Glutamatergic neuron (in vitro differentiated cells): ENCODE measurements at regions not wholly inside any gene's neighbourhood (a gene's known extent, or its start where the extent isn't known, plus 50 kb on each side); places are given as distances from the start of the nearest gene placed in this dataset.

ENCODE experiments used
- DNase-seq: peaks from one replicate; pipeline ENCODE4 v3.0.0; 2022
- H3K27ac Mint-ChIP-seq: one replicate; pipeline ENCODE4 v1.8.0; 2020; ENCODE audit warnings: mild to moderate bottlenecking, mixed read lengths, inconsistent platforms; ENCODE audit not compliant: unreplicated experiment
- H3K27me3 Mint-ChIP-seq: one replicate; pipeline ENCODE4 v1.8.0; 2020; ENCODE audit warnings: mild to moderate bottlenecking, moderate library complexity, mixed read lengths, inconsistent platforms; ENCODE audit not compliant: unreplicated experiment
- H3K36me3 Mint-ChIP-seq: one replicate; pipeline ENCODE4 v1.8.0; 2020; ENCODE audit warnings: mild to moderate bottlenecking, mixed read lengths, inconsistent platforms; ENCODE audit not compliant: unreplicated experiment
- H3K4me1 Mint-ChIP-seq: one replicate; pipeline ENCODE4 v1.8.0; 2020; ENCODE audit warnings: mild to moderate bottlenecking, low read depth, mixed read lengths, inconsistent platforms; ENCODE audit not compliant: unreplicated experiment
- H3K4me3 Mint-ChIP-seq: one replicate; pipeline ENCODE4 v1.8.0; 2020; ENCODE audit warnings: mild to moderate bottlenecking, mixed read lengths, inconsistent platforms; ENCODE audit not compliant: unreplicated experiment
- H3K9me3 Mint-ChIP-seq: one replicate; pipeline ENCODE4 v1.8.0; 2020; ENCODE audit warnings: mild to moderate bottlenecking, moderate library complexity, mixed read lengths, inconsistent platforms; ENCODE audit not compliant: unreplicated experiment
- CTCF ChIP-seq: fragments of 200-600 bp; sonication (generic); IDR thresholded peaks from one replicate; pipeline ENCODE4 v1.5.0; 2021; ENCODE audit not compliant: partially characterized antibody, unreplicated experiment

GRCh38 chr7:24407965-24408364 lies 124.0 kb downstream of the NPY start:
- no peaks in the 10 kb centered on the region for H3K4me1 Mint-ChIP-seq
- DNase-seq, result no peak
- no peak overlapping the region for H3K4me3 Mint-ChIP-seq
- H3K36me3 Mint-ChIP-seq, result no peaks in the 10 kb centered on the region
- no peak for TF ChIP-seq CTCF
- peaks cover 2% of the 10 kb centered on the region for H3K27me3 Mint-ChIP-seq
- H3K27ac Mint-ChIP-seq, result no peak overlapping the region
- peaks cover 1% of the 10 kb centered on the region for H3K9me3 Mint-ChIP-seq

- Mint-ChIP-seq H3K4me1 (no peaks in the 10 kb centered on the region), H3K36me3 (no peaks in the 10 kb centered on the region), H3K27me3 (peaks cover 2% of the 10 kb centered on the region), H3K9me3 (peaks cover 1% of the 10 kb centered on the region), H3K27ac (no peak overlapping the region), H3K4me3 (no peak overlapping the region)
- DNase-seq, result no peak
- no peak for TF ChIP-seq CTCF
These were observed 124.9 kb downstream of the NPY start for GRCh38 chr7:24408798-24409430.

- TF ChIP-seq CTCF, result no peak
- Mint-ChIP-seq H3K4me3 (no peak overlapping the region), H3K9me3 (peaks cover 1% of the 10 kb centered on the region), H3K27me3 (peaks cover 2% of the 10 kb centered on the region), H3K4me1 (no peaks in the 10 kb centered on the region), H3K27ac (no peak overlapping the region), H3K36me3 (no peaks in the 10 kb centered on the region)
- DNase-seq, result no peak
These were observed 125.5 kb downstream of the NPY start for GRCh38 chr7:24409431-24410024.

GRCh38 chr7:24411226-24411625 lies 127.2 kb downstream of the NPY start:
- no peak overlapping the region for H3K4me3 Mint-ChIP-seq
- H3K9me3 Mint-ChIP-seq, result peaks cover 3% of the 10 kb centered on the region

More at GRCh38 chr7:24411226-24411625, 127.2 kb downstream of the NPY start:
- Mint-ChIP-seq H3K27ac (no peak overlapping the region), H3K27me3 (peaks cover 2% of the 10 kb centered on the region), H3K4me1 (no peaks in the 10 kb centered on the region), H3K36me3 (no peaks in the 10 kb centered on the region)
- no peak for TF ChIP-seq CTCF
- no peak for DNase-seq
